Right lobe of liver (tissue), 6 donors: ENCODE measurements at regions not wholly inside any gene's neighbourhood (a gene's known extent, or its start where the extent isn't known, plus 50 kb on each side); places are given as distances from the start of the nearest gene placed in this dataset.

Experiments
- ATAC-seq, 4 donors: fragments of 200-7000 bp; cut with Tn5 transposase; one replicate each; pipeline ENCODE4 v1.9.1; 2020; ENCODE audit warnings: mild to moderate bottlenecking in 4 of 4, moderate library complexity in 4 of 4
- DNase-seq, 3 donors: peaks; one replicate each; pipeline ENCODE4 v3.0.0-alpha.2; 2020
- H3K27ac ChIP-seq, 3 donors: fragments of 200-600 bp; one replicate each; pipeline ENCODE4 v1.8.0; 2022
- H3K27me3 ChIP-seq, 2 donors: fragments of 200-600 bp; one replicate each; pipeline ENCODE4 v1.8.0; 2022
- H3K36me3 ChIP-seq, 4 donors: fragments of 200-600 bp; sonication (generic) in 1 of 4; one replicate each; pipeline versions ENCODE4 v1.5.1 to v1.8.0; 2017 to 2022; ENCODE audit warnings: control low read depth in 1 of 4
- H3K4me1 ChIP-seq, 4 donors: fragments of 200-600 bp; sonication (generic) in 1 of 4; one replicate each; pipeline versions ENCODE4 v1.5.1 to v1.8.0; 2017 to 2022; ENCODE audit warnings: control low read depth in 1 of 4
- H3K4me3 ChIP-seq, 3 donors: fragments of 200-600 bp; one replicate each; pipeline ENCODE4 v1.8.0; 2022
- H3K9me3 ChIP-seq, 4 donors: fragments of 200-600 bp; sonication (generic) in 1 of 4; one replicate each; pipeline versions ENCODE4 v1.5.1 to v1.8.0; 2017 to 2022; ENCODE audit warnings: control low read depth in 1 of 4
- POLR2A ChIP-seq: fragments of 450-650 bp; IDR thresholded peaks from one replicate; pipeline ENCODE4 v1.6.1; 2017; ENCODE audit warnings: antibody characterized with exemption, mild to moderate bottlenecking
- WGBS: methylation state at CpG from one replicate; pipeline ENCODE4 v1.1.6; 2018; ENCODE audit warnings: low coverage, low lambda C conversion rate; ENCODE audit not compliant: insufficient coverage; ENCODE audit errors: missing lambda C conversion rate; 5-methylcytosine and 5-hydroxymethylcytosine counted together
- intact Hi-C, 2 donors: fragments of 100-400 bp; cut with DNase I; formaldehyde crosslinking; loops; one replicate each; pipeline versions ENCODE4 v1.11.2 to v1.14.1; 2022
- TF ChIP-seq, protein P1 (sequence below), 4 donors: fragments of 200-600 bp in 3 of 4; fragments of 450-650 bp in 1 of 4; IDR thresholded peaks; one replicate each; pipeline versions ENCODE4 v1.5.1 to v1.8.0; 2016 to 2022; ENCODE audit warnings: antibody characterized with exemption in 4 of 4, mild to moderate bottlenecking in 2 of 4
- donor health status: DM: no; HTN: yes; CAD: no.
- donor health status: DM: no; HTN: no; CAD: no.
- donor health status: DM: no; HTN: no; CAD: no.
- donor health status: DM: no; HTN: yes; CAD: no.
- donor health status: DM: no; HTN: yes; CAD: no.

DNA sequence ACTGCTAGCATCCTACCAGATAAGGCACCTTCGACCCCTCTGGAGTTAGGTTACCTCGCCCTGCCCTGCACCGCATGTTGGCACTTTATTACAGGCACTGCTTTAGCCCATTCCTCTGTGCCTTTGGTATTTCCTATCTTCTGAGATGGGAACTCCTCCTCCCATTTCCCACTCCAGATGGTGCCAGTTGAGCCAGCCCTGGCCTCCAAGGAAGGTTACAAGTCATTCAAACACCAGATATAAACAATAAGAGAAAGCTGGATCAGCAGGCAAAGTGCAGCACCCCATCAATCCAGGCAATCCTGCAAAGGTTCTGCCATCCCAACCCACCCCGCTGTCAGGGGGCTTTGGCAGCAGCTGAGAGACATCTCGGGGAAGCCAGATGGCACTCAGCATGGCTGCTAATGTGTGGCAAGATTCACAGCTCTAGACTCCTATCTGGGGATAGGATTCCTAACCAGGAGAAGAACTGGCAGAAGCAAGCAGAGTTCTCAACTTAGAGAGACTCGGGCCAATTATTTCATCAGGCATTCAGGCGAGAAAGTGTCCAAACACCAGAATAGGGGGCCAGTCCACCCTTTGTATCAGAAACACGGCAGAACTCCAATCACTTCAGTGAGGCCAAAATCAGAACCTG is 113.0 kb downstream of the COPRS start:
- H3K36me3 ChIP-seq, result no peaks in the 10 kb centered on the region
- WGBS, result 70% methylated on average over 3 of the region's 8 CpGs

DNA sequence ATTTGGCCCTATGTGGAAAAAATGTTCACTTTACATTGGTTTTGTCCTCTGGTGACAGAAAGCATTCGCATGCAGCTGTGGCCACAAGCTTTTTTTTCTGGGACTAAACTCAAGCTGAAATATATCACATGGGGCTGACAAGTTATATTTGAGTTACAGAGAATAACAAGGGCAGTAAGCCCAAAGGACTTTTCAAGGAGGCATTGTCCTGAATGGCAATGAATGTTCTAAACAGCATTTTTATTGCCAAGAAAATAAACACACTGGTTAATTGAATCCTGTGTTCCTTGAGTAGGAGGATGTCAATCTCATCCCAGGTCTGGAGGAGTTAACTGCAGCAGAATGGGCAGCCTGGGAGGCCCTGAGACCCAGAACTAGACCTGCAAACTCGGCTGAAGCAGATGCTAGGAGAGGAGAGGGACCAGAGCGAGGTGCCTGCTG is 114.5 kb downstream of the COPRS start:
- intact Hi-C loops, result no loop called here
- WGBS, result 38% methylated on average over 3 of the region's 3 CpGs
- ATAC-seq, result no peak

More for the DNA sequence above, 113.0 kb downstream of the COPRS start:
- intact Hi-C loops, result no loop called here
- TF ChIP-seq, protein P1, sequence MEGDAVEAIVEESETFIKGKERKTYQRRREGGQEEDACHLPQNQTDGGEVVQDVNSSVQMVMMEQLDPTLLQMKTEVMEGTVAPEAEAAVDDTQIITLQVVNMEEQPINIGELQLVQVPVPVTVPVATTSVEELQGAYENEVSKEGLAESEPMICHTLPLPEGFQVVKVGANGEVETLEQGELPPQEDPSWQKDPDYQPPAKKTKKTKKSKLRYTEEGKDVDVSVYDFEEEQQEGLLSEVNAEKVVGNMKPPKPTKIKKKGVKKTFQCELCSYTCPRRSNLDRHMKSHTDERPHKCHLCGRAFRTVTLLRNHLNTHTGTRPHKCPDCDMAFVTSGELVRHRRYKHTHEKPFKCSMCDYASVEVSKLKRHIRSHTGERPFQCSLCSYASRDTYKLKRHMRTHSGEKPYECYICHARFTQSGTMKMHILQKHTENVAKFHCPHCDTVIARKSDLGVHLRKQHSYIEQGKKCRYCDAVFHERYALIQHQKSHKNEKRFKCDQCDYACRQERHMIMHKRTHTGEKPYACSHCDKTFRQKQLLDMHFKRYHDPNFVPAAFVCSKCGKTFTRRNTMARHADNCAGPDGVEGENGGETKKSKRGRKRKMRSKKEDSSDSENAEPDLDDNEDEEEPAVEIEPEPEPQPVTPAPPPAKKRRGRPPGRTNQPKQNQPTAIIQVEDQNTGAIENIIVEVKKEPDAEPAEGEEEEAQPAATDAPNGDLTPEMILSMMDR (IDR thresholded peaks at IDR 0.05), result no peak
- no peak for ATAC-seq
- Histone ChIP-seq H3K27ac (no peak overlapping the region), H3K4me3 (no peak overlapping the region), H3K27me3 (no peaks in the 10 kb centered on the region), H3K9me3 (no peaks in the 10 kb centered on the region), H3K4me1 (peaks cover 0 to 6% (median 0%) of the 10 kb centered on the region in 4 donors)
- no peak for DNase-seq

DNA sequence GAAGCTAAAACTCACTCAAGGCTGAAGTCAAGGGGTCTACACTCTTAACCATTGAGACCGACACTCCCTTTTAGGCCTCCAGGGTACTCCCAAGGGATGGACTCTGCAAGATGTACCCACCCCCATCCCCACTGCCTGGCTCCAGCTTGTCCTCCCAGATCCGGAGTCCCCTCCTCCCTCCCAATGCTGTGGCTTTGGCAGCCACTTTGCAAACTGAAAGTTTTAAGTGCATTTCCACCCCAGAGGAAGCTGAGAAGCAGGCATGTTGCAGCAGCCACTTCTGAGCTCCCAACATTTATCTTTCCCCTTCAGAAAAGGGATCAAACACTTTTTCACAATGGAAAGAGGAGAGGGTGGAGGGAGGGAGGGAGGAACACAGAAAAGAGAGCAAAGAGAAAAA is 115.2 kb downstream of the COPRS start:
- 54% methylated on average over 2 of the region's 2 CpGs for WGBS
- no peaks in the 10 kb centered on the region for H3K27me3 ChIP-seq
- H3K27ac ChIP-seq, result no peak overlapping the region
- intact Hi-C loops, result no loop called here
- ATAC-seq, result no peak
- DNase-seq, result no peak
- TF ChIP-seq, protein P1 (IDR thresholded peaks at IDR 0.05), result no peak
- no peak for TF ChIP-seq POLR2A
- H3K36me3 ChIP-seq, result no peaks in the 10 kb centered on the region
- peaks cover 0 to 2% (median 0%) of the 10 kb centered on the region in 4 donors for H3K4me1 ChIP-seq
- no peaks in the 10 kb centered on the region for H3K9me3 ChIP-seq
- no peak overlapping the region for H3K4me3 ChIP-seq

More for the DNA sequence above, 114.5 kb downstream of the COPRS start:
- no peak for TF ChIP-seq POLR2A
- TF ChIP-seq, protein P1 (IDR thresholded peaks at IDR 0.05), result no peak
- Histone ChIP-seq H3K27me3 (no peaks in the 10 kb centered on the region), H3K27ac (no peak overlapping the region), H3K4me1 (peaks cover 0 to 6% (median 0%) of the 10 kb centered on the region in 4 donors), H3K4me3 (no peak overlapping the region), H3K9me3 (no peaks in the 10 kb centered on the region), H3K36me3 (no peaks in the 10 kb centered on the region)
- DNase-seq, result no peak

DNA sequence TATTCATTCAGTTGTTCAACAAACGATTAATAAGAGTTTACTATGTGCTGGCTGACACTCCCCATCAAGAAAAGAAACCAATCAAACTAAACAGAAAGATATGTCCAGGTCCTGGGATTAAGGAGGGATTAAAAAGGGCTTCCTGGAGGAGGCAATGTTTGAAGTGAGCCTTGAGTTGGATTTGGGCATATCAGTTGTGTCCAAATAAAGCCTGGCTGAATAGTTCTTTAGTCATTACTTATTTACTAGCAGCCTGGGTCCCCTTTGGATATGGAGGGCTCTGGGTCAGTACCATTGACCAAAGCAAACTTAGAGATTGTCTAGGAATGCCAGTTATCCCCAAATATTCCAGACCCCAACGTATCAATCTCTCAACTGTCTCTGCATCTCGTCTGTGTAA is 117.7 kb downstream of the COPRS start:
- H3K4me1 ChIP-seq, result peaks cover 0 to 8% (median 4%) of the 10 kb centered on the region in 4 donors
- DNase-seq, result no peak
- 83% methylated on average over 3 of the region's 3 CpGs for WGBS

More for the DNA sequence above, 117.7 kb downstream of the COPRS start:
- no peaks in the 10 kb centered on the region for H3K9me3 ChIP-seq
- no peaks in the 10 kb centered on the region for H3K27me3 ChIP-seq
- TF ChIP-seq, protein P1 (IDR thresholded peaks at IDR 0.05), result no peak
- no peak for TF ChIP-seq POLR2A
- H3K27ac ChIP-seq, result no peak overlapping the region
- no peak for ATAC-seq
- H3K36me3 ChIP-seq, result no peaks in the 10 kb centered on the region
- intact Hi-C loops, result no loop called here
- H3K4me3 ChIP-seq, result no peak overlapping the region
